GM19324 (cell line): ENCODE measurements at regions not wholly inside any gene's neighbourhood (a gene's known extent, or its start where the extent isn't known, plus 50 kb on each side); places are given as distances from the start of the nearest gene placed in this dataset.

ENCODE experiments used
- ATAC-seq: cut with Tn5 transposase; IDR thresholded peaks from one replicate; pipeline ENCODE4 v1.9.1; 2021; ENCODE audit warnings: mild to moderate bottlenecking, moderate library complexity; ENCODE audit not compliant: unreplicated experiment, low FRiP score

DNA sequence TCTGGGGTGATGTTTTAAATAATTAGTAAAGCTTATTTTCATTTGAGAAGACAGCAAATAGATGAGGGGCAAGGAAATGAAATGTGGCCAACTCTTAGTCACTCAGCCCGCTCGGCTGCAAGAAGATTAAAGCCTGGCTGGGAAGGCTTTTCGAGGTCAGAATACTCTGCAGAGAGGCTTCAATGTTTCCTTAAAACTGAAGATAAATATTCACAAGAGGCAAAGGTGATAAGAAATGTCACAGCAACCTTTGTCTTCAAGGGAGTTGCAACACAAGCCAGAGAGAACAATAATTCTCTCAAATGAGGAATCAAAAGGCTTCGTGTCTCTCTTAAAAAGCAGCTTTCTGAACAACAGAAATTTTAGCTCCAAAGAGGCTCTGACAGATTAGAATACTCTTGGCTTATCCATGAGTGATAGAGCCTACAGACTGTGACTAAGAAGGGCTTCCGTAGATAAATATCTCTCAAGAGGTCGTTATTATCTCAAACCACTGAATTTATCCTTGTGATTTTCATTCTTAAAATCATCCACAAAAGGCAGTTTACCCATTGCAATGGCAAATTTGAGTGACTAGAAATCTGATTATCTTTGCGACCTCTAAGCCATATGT, 92.5 kb downstream of the KLF6 start:
- no peak for ATAC-seq

GRCh38 chr10:3691482-3691881, 93.5 kb downstream of the KLF6 start:
- ATAC-seq = no peak

DNA sequence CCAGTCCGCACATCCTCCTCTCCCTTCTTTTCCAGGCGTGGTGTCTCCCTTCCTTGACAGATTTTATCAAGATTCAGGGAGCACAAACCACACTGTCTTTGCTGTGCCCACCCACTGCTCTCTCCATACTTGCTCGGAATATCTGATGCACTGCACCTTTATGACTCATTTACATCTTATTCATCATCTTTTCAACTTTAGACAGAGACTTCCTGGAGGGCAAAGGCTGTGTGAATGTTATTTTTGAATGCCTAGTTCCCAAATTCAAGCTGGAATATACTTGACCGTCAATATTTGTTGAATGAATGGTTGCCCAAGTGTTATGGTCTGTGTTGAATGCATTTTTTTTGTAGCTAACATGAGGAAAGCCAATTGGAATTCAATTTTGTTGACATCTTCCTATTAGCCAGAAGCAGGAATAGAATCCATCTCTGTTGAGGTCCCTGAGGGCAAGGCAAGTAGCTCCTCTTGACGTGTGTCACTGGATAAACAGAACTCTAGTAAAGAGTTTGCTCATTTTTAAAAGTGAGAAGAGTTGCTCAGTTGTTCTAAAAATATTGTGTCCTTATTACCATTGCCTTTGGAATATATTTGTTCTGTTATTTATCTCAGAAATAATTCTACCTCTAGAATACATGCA, 95.0 kb downstream of the KLF6 start:
- no peak for ATAC-seq

DNA sequence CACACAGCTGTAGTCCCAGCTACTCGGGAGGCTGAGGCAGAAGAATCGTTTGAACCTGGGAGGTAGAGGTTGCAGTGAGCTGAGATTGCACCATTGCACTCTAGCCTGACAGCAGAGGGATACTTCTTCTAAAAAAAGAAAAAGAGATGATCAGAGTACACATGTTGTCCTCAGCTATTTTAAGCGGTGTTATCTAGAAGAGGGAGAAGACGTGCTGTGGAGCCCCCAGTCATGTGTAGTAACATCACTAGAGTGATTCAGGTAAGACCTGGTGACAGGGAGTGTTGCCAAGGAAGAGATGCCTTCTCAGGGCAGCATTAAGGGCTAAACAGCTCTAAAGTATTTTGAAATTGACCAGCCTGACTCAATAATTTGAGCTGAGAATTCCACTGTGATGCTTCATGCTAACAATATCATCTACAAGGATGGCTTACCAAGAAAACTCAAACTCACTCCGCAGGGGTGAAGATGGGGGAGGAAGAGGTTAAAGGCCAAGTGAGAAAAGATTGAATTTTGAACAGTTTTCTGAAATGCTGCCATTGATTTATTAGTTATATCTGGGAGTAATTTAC, 97.4 kb downstream of the KLF6 start:
- ATAC-seq = no peak

DNA sequence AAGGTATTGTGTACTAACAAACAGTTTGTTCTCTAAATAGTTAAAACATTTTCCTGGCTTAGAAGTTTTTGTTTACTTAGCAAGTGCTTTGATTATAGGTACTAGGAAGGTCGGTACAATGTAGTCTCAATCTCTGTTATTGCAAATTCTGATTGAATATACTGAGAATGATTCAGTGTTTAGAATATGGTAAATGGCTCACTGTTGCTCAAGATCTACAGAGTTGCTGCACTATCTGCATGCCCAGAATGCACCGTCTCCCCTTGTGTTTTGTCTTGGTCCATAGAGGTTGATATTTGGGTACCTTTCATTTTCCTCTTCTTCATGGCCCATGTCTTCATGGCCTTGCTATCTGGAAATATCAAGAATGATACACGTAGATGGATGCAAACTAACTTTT, 99.6 kb downstream of the KLF6 start:
- ATAC-seq = no peak

DNA sequence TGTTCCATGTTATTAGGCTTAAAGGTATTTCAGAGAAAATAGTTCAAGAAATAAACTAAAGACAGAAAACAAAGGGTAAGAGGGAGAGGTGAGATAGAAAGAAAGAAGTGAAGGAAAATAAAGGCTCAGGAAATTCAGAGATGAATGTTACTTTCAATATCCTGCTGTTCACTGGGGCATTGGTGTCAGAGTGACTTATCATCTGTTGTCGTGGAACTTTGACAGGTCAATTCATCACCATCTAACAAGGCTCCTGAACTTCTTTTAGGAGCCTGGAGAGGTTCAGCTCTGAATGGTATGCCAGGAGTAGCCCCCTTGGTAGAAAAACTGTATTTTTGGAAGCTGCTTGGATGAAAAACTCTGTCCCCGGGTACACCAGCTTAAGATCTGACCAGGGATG, 100.1 kb downstream of the KLF6 start:
- no peak for ATAC-seq

DNA sequence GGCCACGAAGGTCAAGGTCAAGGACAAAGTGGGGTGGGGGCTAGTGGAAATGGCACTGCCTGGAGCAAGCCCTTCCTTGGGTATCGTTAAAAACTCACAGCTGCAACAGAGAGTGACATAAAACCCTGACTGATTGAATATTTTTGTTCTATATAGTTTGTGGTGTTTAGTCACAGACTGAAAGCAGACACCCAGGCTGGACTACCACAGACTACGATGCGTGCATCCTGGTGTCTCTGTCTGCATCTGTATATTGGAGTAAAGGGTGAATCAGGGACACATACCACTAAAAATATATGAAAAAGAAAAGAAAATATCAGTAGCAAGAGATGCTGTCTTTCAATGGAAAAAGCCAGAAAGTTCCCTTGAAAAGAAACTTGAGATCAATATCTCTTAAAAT, 101.4 kb downstream of the KLF6 start:
- ATAC-seq = no peak

DNA sequence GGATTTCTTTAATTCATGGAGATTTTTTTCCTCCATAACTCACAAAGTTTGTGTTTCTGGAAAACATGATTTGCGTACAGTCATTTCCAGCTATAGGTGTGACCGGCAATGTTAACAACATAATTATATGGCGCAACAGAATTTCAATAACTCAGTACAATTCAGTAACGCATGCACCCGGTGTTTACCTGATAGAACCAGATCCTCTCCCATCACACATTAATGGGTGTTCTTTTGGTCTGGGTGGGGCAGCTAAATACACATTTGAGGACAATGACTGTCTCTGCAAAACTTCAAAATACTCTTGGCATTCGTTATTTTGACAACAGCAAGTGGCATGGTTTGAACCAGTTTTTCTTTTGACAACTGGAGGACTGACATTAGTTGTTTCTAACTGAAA, 102.3 kb downstream of the KLF6 start:
- no peak for ATAC-seq

- ATAC-seq = no peak
Observed at GRCh38 chr10:3681642-3682554, 103.1 kb downstream of the KLF6 start.

DNA sequence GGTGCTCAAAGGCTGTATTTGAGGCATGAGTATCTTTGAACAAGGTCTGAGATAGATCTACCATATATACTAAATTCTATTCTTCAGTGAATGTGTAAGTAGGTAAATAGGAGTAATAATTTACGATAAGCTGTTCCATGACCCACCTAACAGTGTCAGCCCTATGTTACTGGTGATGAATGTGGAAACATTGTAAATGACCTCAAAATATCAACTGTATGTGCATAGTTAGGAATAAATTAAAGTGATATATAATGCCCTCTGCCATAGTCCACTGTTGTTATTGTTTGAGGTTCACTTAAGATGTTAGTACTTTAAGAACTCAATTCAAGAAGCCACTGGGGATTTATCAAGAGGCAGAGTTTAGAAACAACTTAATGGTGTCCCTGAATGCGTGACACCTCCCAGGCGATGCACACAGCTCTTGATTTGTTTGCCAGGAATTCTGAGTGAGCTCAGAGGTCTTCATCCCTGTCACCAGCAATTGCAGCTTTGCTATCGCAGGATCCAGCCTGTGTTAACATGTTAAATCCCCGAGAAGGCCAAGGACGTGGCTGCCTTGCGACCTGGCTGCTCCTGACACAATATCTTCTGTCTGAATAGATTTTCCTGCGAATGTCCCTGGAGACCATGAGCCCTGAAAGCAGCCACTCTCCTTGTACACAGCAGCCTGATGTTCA, 104.9 kb downstream of the KLF6 start:
- ATAC-seq = no peak

DNA sequence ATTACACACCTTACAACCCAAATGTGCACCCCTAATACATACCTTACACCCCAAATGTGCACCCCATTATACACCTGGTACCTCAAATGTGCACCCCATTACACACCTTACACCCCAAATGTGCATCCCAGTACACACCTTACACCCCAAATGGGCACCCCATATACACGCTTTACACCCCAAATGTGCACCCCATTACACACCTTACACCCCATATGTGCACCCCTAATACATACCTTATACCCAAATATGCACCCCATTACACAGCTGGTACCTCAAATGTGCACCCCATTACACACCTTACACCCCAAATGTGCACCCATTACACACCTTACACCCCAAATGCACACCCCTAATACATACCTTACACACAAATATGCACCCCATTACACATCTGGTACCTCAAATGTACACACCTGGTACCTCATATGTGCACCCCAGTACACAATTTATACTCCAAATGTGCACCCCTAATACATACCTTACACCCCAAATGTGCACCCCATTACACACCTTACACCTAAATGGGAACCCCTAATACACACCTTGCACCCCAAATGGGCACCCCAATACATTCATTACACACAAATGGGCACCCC, 106.3 kb downstream of the KLF6 start:
- no peak for ATAC-seq

- no peak for ATAC-seq
Observed at GRCh38 chr10:3676564-3676963, 108.4 kb downstream of the KLF6 start.

DNA sequence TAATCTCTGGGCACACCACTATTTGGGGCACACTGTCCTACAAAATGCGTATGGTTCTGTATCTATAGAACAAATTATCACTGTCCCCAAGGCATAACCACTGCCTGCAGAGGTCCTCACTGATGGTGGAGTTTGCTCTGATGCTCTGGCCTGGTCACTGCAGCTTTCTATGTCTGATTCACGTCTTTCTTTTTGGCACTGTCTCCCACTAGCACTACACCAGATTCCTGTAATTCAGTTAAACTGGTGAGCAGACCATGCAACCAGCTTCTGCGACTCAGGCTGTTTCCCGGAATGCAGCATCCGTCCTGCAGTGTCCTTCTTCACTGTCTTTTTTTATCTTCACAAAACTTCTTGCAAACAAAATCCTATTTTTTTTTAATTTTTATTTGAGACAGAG, 112.8 kb downstream of the KLF6 start:
- ATAC-seq = no peak

- no peak for ATAC-seq
Observed at GRCh38 chr10:3671386-3671955, 113.5 kb downstream of the KLF6 start.

GRCh38 chr10:3668966-3669330, 116.1 kb downstream of the KLF6 start:
- no peak for ATAC-seq

- no peak for ATAC-seq
Observed at GRCh38 chr10:3668276-3668965, 116.6 kb downstream of the KLF6 start.

- no peak for ATAC-seq
Observed at GRCh38 chr10:3666525-3667302, 118.3 kb downstream of the KLF6 start.

- no peak for ATAC-seq
Observed at GRCh38 chr10:3665316-3665908, 119.6 kb downstream of the KLF6 start.
